NCI-H1417 treated with DMSO at 0.1 percent for 48 hours (cell line): ENCODE measurements at regions not wholly inside any gene's neighbourhood (a gene's known extent, or its start where the extent isn't known, plus 50 kb on each side); places are given as distances from the start of the nearest gene placed in this dataset.

ENCODE experiments used
- DNase-seq: peaks from one replicate; lab custom pipeline; 2025; lab: John Stamatoyannopoulos, UW

GRCh38 chr13:75231235-75231634, 250.7 kb downstream of the TBC1D4 start:
- DNase-seq: no peak

- no peak for DNase-seq
These were observed 255.1 kb downstream of the TBC1D4 start for GRCh38 chr13:75226733-75227435.

GRCh38 chr13:75226092-75226491, 255.9 kb downstream of the TBC1D4 start:
- no peak for DNase-seq

- no peak for DNase-seq
These were observed 256.5 kb downstream of the TBC1D4 start for GRCh38 chr13:75225288-75226032.

- DNase-seq: no peak
These were observed 257.8 kb downstream of the TBC1D4 start for GRCh38 chr13:75224053-75224742.

- no peak for DNase-seq
These were observed 259.9 kb downstream of the TBC1D4 start for GRCh38 chr13:75222031-75222430.

GRCh38 chr13:75220861-75221260, 261.1 kb downstream of the TBC1D4 start:
- DNase-seq: no peak

- DNase-seq: no peak
These were observed 261.8 kb downstream of the TBC1D4 start for GRCh38 chr13:75220238-75220542.

- peak; percentile 79 for DNase-seq
These were observed 262.3 kb downstream of the TBC1D4 start for GRCh38 chr13:75219479-75220237.

- DNase-seq: no peak
These were observed 264.0 kb downstream of the TBC1D4 start for GRCh38 chr13:75217949-75218348.

- DNase-seq: no peak
These were observed 265.9 kb downstream of the TBC1D4 start for GRCh38 chr13:75216038-75216437.

- no peak for DNase-seq
These were observed 267.1 kb downstream of the TBC1D4 start for GRCh38 chr13:75214846-75215245.

- DNase-seq: no peak
These were observed 279.0 kb downstream of the TBC1D4 start for GRCh38 chr13:75202981-75203380.

GRCh38 chr13:75197803-75198202, 284.2 kb downstream of the TBC1D4 start:
- DNase-seq: no peak

GRCh38 chr13:75196147-75196837, 285.7 kb downstream of the TBC1D4 start:
- DNase-seq: no peak

- DNase-seq: no peak
These were observed 286.3 kb downstream of the TBC1D4 start for GRCh38 chr13:75195495-75196146.

GRCh38 chr13:75194717-75195462, 287.1 kb downstream of the TBC1D4 start:
- no peak for DNase-seq

- DNase-seq: no peak
These were observed 295.6 kb downstream of the TBC1D4 start for GRCh38 chr13:75186379-75186778.

GRCh38 chr13:75181906-75182305, 300.1 kb downstream of the TBC1D4 start:
- DNase-seq: no peak

- DNase-seq: no peak
These were observed 301.0 kb downstream of the TBC1D4 start for GRCh38 chr13:75180805-75181455.
